Neural crest cell (in vitro differentiated cells): ENCODE measurements at regions not wholly inside any gene's neighbourhood (a gene's known extent, or its start where the extent isn't known, plus 50 kb on each side); places are given as distances from the start of the nearest gene placed in this dataset.

Source experiments
- DNase-seq: peaks from one replicate; pipeline ENCODE4 v3.0.0; 2021; ENCODE audit warnings: low read depth, mixed read lengths, low spot score
- H3K27ac Mint-ChIP-seq: one replicate; pipeline ENCODE4 v1.8.0; 2021; ENCODE audit warnings: mild to moderate bottlenecking, mixed read lengths; ENCODE audit not compliant: unreplicated experiment
- H3K27me3 Mint-ChIP-seq: 2 replicates; pipeline ENCODE4 v1.8.0; 2021; ENCODE audit warnings: low read depth, mild to moderate bottlenecking, mixed read lengths
- H3K36me3 Mint-ChIP-seq: 2 replicates; pipeline ENCODE4 v1.8.0; 2021; ENCODE audit warnings: low read depth, mild to moderate bottlenecking, mixed read lengths
- H3K4me1 Mint-ChIP-seq: 2 replicates; pipeline ENCODE4 v1.8.0; 2021; ENCODE audit warnings: mixed read lengths
- H3K4me3 Mint-ChIP-seq: one replicate; pipeline ENCODE4 v1.8.0; 2021; ENCODE audit warnings: mild to moderate bottlenecking, mixed read lengths
- H3K9me3 Mint-ChIP-seq: 2 replicates; pipeline ENCODE4 v1.8.0; 2021; ENCODE audit warnings: mixed read lengths
- TF ChIP-seq, protein P1 (sequence below): fragments of 200-600 bp; sonication (generic); conservative IDR thresholded peaks from 2 replicates; pipeline ENCODE4 v1.5.0; 2021; ENCODE audit warnings: antibody characterized with exemption, mild to moderate bottlenecking

DNA sequence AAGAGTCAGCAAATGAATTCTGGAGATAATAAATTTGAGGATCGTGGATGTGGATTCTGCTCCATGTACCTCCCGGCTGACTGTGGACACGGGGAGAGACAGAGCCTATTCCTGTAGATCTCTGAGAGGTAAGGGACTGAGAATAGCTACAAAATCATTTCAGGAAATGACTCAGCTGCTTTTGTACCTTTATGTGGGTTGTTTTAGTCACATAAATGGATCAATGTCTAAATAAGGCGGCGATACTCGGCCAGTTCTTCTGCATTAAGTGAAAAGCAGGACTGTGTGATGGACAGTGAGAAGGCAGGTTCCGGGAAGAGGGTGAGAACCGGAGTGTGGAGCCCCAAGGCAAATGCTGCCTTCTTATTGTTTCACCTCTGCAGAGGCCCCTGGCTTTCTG is 128.1 kb downstream of the EFNB2 start:
- H3K27ac Mint-ChIP-seq, result no peak overlapping the region
- H3K9me3 Mint-ChIP-seq, result peaks cover 8% of the 10 kb centered on the region
- H3K27me3 Mint-ChIP-seq, result no peaks in the 10 kb centered on the region
- H3K4me1 Mint-ChIP-seq, result peaks cover 18% of the 10 kb centered on the region
- TF ChIP-seq, protein P1, sequence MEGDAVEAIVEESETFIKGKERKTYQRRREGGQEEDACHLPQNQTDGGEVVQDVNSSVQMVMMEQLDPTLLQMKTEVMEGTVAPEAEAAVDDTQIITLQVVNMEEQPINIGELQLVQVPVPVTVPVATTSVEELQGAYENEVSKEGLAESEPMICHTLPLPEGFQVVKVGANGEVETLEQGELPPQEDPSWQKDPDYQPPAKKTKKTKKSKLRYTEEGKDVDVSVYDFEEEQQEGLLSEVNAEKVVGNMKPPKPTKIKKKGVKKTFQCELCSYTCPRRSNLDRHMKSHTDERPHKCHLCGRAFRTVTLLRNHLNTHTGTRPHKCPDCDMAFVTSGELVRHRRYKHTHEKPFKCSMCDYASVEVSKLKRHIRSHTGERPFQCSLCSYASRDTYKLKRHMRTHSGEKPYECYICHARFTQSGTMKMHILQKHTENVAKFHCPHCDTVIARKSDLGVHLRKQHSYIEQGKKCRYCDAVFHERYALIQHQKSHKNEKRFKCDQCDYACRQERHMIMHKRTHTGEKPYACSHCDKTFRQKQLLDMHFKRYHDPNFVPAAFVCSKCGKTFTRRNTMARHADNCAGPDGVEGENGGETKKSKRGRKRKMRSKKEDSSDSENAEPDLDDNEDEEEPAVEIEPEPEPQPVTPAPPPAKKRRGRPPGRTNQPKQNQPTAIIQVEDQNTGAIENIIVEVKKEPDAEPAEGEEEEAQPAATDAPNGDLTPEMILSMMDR, result no peak
- DNase-seq, result no peak
- H3K36me3 Mint-ChIP-seq, result no peaks in the 10 kb centered on the region
- no peak overlapping the region for H3K4me3 Mint-ChIP-seq

- H3K4me1 Mint-ChIP-seq, result peaks cover 23% of the 10 kb centered on the region
- H3K9me3 Mint-ChIP-seq, result peaks cover 8% of the 10 kb centered on the region
- no peaks in the 10 kb centered on the region for H3K27me3 Mint-ChIP-seq
- H3K36me3 Mint-ChIP-seq, result no peaks in the 10 kb centered on the region
- DNase-seq, result no peak
- no peak overlapping the region for H3K4me3 Mint-ChIP-seq
- TF ChIP-seq, protein P1, result no peak
- no peak overlapping the region for H3K27ac Mint-ChIP-seq
These were observed 129.7 kb downstream of the EFNB2 start for GRCh38 chr13:106405731-106406130.

DNA sequence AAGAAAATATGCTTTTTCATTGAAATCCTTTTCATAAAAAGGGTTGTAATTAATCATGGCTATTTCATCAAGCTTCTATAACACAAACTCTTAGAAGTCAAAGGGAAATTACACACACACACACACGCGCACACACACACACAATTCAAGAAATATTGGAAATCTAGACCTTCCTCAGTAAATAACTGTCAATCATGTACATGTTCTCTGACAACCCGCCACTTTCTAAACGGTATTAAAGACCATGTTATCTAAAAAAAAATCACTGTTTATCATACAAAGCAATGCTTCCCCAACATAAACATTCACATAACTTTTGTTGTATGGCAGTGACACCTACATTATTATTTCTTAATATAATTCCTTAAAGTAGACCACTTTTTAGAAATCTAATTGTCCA is 132.2 kb downstream of the EFNB2 start:
- no peak for DNase-seq
- H3K27ac Mint-ChIP-seq, result no peak overlapping the region

DNA sequence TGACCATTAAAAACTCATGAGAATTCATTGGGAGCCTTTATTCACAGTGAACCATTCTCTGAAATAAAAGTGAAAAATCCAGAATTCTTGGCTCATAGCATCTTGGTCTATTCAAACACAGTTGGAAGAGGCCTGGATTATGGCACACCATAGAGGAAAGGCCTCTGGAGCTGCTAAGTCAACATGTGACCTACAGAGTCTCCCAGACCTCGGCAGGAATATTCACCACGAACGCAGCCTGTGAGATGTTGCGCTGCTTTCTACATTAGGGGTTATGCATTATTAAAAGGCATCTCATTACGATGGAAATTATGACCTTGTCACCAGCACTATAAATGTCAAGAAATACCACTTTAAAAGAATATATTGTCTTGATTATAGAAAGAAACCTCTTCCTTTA is 132.6 kb downstream of the EFNB2 start:
- H3K4me1 Mint-ChIP-seq, result peaks cover 28% of the 10 kb centered on the region
- no peaks in the 10 kb centered on the region for H3K9me3 Mint-ChIP-seq
- H3K36me3 Mint-ChIP-seq, result no peaks in the 10 kb centered on the region
- no peak overlapping the region for H3K27ac Mint-ChIP-seq
- no peaks in the 10 kb centered on the region for H3K27me3 Mint-ChIP-seq
- no peak overlapping the region for H3K4me3 Mint-ChIP-seq
- TF ChIP-seq, protein P1, result no peak
- DNase-seq, result no peak

More for the DNA sequence above, 132.2 kb downstream of the EFNB2 start:
- Mint-ChIP-seq H3K9me3 (no peaks in the 10 kb centered on the region), H3K27me3 (no peaks in the 10 kb centered on the region), H3K4me3 (no peak overlapping the region), H3K4me1 (peaks cover 28% of the 10 kb centered on the region), H3K36me3 (no peaks in the 10 kb centered on the region)
- TF ChIP-seq, protein P1, result no peak

- H3K27me3 Mint-ChIP-seq, result no peaks in the 10 kb centered on the region
- H3K9me3 Mint-ChIP-seq, result no peaks in the 10 kb centered on the region
- H3K27ac Mint-ChIP-seq, result no peak overlapping the region
- H3K4me1 Mint-ChIP-seq, result peaks cover 17% of the 10 kb centered on the region
- DNase-seq, result no peak
- H3K36me3 Mint-ChIP-seq, result no peaks in the 10 kb centered on the region
- no peak overlapping the region for H3K4me3 Mint-ChIP-seq
- TF ChIP-seq, protein P1, result no peak
These were observed 134.4 kb downstream of the EFNB2 start for GRCh38 chr13:106401081-106401480.

- Mint-ChIP-seq H3K9me3 (no peaks in the 10 kb centered on the region), H3K4me1 (peaks cover 10% of the 10 kb centered on the region), H3K27ac (no peak overlapping the region), H3K36me3 (no peaks in the 10 kb centered on the region), H3K27me3 (no peaks in the 10 kb centered on the region), H3K4me3 (no peak overlapping the region)
- TF ChIP-seq, protein P1, result no peak
- DNase-seq, result no peak
These were observed 135.2 kb downstream of the EFNB2 start for GRCh38 chr13:106400289-106400688.
